Activated CD4-positive, alpha-beta T cell treated with anti-CD3 and anti-CD28 coated beads for 36 hours (primary cell): ENCODE measurements at regions not wholly inside any gene's neighbourhood (a gene's known extent, or its start where the extent isn't known, plus 50 kb on each side); places are given as distances from the start of the nearest gene placed in this dataset.
"Not testable (repeated sequence)": the region's sequence is repeated elsewhere in the genome, so short reads cannot be mapped to it uniquely, and the experiment has no call there.

Source experiments
- ATAC-seq: fragments of 200-7000 bp; cut with Tn5 transposase; one replicate; pipeline ENCODE4 v1.10.0; 2021; ENCODE audit warnings: mild to moderate bottlenecking, moderate library complexity
- CTCF ChIA-PET: fragments of 350-600 bp; sonication (Branson Sonifier 250); formaldehyde crosslinking; loops from one replicate; lab custom pipeline; 2021; ENCODE audit warnings: antibody characterized with exemption; lab: Charles Lee
- POLR2A ChIA-PET: fragments of 350-600 bp; sonication (Branson Sonifier 250); formaldehyde crosslinking; loops from one replicate; lab custom pipeline; 2021; ENCODE audit warnings: antibody characterized with exemption, inconsistent platforms; lab: Charles Lee
- DNase-seq: peaks from one replicate; pipeline ENCODE4 v3.0.0-alpha.2; 2020
- H3K27ac Mint-ChIP-seq: one replicate; pipeline ENCODE4 v1.8.0; 2021; ENCODE audit warnings: mixed read lengths
- H3K27me3 Mint-ChIP-seq: one replicate; pipeline ENCODE4 v1.8.0; 2021; ENCODE audit warnings: mixed read lengths
- H3K36me3 Mint-ChIP-seq: one replicate; pipeline ENCODE4 v1.8.0; 2021; ENCODE audit warnings: low read depth, mixed read lengths
- H3K4me1 Mint-ChIP-seq: one replicate; pipeline ENCODE4 v1.8.0; 2021; ENCODE audit warnings: mixed read lengths
- H3K4me3 Mint-ChIP-seq: one replicate; pipeline ENCODE4 v1.8.0; 2021; ENCODE audit warnings: mild to moderate bottlenecking, moderate library complexity, mixed read lengths
- H3K9me3 Mint-ChIP-seq: one replicate; pipeline ENCODE4 v1.8.0; 2021; ENCODE audit warnings: low read depth, mixed read lengths
- intact Hi-C, 2 experiments: fragments of 100-400 bp; cut with DNase I in 1 of 2; cut with micrococcal nuclease in 1 of 2; formaldehyde crosslinking; loops; one replicate each; pipeline versions ENCODE4 v1.14.2 to v1.15.1; 2022 to 2024; cut with DNase I, micrococcal nuclease

DNA sequence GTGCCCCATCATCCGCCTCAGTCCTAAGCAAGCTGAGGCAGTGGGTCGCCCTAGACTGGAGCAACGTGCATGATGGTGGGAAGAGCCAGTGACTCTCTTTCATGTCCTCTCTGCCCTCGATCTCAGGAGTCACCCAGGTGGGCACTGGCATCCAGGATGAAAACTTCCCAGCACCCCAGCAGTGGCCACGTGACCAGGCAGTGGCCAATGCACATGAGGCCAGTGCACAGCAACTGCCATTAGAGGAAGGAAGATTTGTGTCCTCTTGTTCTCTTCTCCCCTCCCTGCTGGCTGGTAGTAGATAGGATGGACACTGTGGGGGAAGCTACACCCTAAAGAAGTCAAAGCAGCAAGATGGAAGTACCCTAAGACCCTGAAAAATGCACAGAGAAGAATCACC lies 334.1 kb upstream of the SULF2 start:
- ATAC-seq, DNase-seq, intact Hi-C loops: not testable (repeated sequence)

GRCh38 chr20:48115502-48115901 lies 330.2 kb upstream of the SULF2 start:
- ATAC-seq (no peak), DNase-seq (no peak)
- Mint-ChIP-seq H3K36me3 (no peaks in the 10 kb centered on the region), H3K9me3 (no peaks in the 10 kb centered on the region), H3K4me3 (no peak overlapping the region), H3K27me3 (peaks cover 9% of the 10 kb centered on the region), H3K4me1 (no peaks in the 10 kb centered on the region), H3K27ac (no peak overlapping the region)
- POLR2A ChIA-PET: no interaction called here
- CTCF ChIA-PET: interaction anchor here (1.1 kb wide), 1 partner anchor 505 kb away, joined by 3 read pairs; no protein-coding TSS in a partner anchor
- intact Hi-C loops: no loop called here

More for the DNA sequence above, 334.1 kb upstream of the SULF2 start:
- H3K4me3 Mint-ChIP-seq, H3K27ac Mint-ChIP-seq, CTCF ChIA-PET, POLR2A ChIA-PET, H3K9me3 Mint-ChIP-seq, H3K27me3 Mint-ChIP-seq, H3K4me1 Mint-ChIP-seq, H3K36me3 Mint-ChIP-seq: not testable (repeated sequence)

DNA sequence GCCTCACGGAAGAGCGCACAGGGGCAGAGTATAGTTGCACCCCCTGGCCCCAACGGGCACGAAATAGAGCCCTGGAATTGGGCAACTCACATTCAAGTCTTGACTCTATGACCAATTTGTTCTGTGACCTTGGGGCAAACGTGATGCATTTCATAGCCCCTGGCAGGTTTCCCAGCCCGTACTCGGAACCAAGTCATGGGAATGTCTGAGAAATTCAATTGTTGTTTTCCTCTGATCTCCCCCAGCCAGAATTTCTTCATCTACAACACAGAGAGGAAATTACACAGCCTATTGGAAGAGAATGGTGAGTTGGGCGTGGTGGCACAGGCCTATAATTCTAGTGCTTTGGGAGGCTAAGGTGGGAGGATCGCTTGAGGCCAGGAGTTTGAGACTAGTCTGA lies 322.3 kb upstream of the SULF2 start:
- intact Hi-C loops: no loop called here
- DNase-seq (no peak), ATAC-seq (no peak)
- POLR2A ChIA-PET: interaction anchor here (0.7 kb wide), 1 partner anchor 49 kb away, joined by 3 read pairs; no protein-coding TSS in a partner anchor
- Mint-ChIP-seq H3K4me3 (no peak overlapping the region), H3K36me3 (no peaks in the 10 kb centered on the region), H3K9me3 (no peaks in the 10 kb centered on the region), H3K27me3 (peaks cover 2% of the 10 kb centered on the region), H3K4me1 (no peaks in the 10 kb centered on the region), H3K27ac (no peak overlapping the region)
- CTCF ChIA-PET: no interaction called here

DNA sequence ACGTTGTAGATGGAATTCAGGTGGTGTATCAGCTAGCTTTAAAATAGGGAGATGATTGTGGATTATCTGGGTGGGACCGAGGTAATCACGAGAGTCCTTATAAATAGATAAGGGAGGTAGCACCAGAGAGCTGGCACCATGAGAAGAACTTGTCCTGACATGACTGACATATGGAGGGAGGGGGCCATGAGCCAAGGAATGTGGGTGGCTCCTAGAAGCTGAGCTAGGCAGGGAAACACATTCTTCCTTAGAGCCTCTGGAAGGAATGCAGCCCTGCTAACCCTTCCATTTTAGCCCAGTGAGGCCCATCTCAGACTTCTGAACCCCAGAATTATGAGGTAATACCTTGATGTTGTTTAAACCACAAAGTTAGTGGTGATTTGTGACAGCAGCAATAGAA lies 321.1 kb upstream of the SULF2 start:
- POLR2A ChIA-PET: no interaction called here
- DNase-seq: no peak
- no peaks in the 10 kb centered on the region for H3K9me3 Mint-ChIP-seq
- intact Hi-C loops: no loop called here
- CTCF ChIA-PET: no interaction called here
- no peak for ATAC-seq
- H3K27ac Mint-ChIP-seq: no peak overlapping the region
- no peaks in the 10 kb centered on the region for H3K4me1 Mint-ChIP-seq
- H3K4me3 Mint-ChIP-seq: no peak overlapping the region
- no peaks in the 10 kb centered on the region for H3K36me3 Mint-ChIP-seq
- H3K27me3 Mint-ChIP-seq: no peaks in the 10 kb centered on the region

DNA sequence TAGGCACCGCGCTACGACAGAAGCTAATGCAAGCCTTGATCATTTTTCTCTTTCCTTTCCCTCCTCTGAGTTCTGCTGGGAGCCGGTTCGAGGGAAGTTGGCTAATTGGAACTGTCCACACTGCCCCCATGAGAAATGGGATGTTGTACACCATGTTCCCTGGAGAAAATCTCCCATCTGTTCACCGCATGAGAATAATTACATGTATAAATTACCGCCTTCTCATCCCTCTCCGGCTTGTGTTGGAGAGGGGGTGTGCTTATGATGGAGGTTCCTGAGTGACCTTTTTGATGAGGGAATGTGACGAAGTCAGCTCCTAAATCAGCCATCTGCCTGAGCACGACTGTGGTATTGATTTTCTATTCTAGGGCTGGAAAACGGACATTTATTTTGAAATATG lies 320.2 kb upstream of the SULF2 start:
- POLR2A ChIA-PET: no interaction called here
- no peak overlapping the region for H3K4me3 Mint-ChIP-seq
- DNase-seq (no peak), ATAC-seq (no peak)
- H3K27me3 Mint-ChIP-seq: peaks cover 2% of the 10 kb centered on the region
- CTCF ChIA-PET: no interaction called here
- H3K36me3 Mint-ChIP-seq: no peaks in the 10 kb centered on the region
- no peak overlapping the region for H3K27ac Mint-ChIP-seq
- no peaks in the 10 kb centered on the region for H3K4me1 Mint-ChIP-seq
- intact Hi-C loops: no loop called here
- H3K9me3 Mint-ChIP-seq: no peaks in the 10 kb centered on the region

GRCh38 chr20:48102931-48103660 lies 317.8 kb upstream of the SULF2 start:
- H3K27me3 Mint-ChIP-seq: peaks cover 2% of the 10 kb centered on the region
- H3K4me1 Mint-ChIP-seq: no peaks in the 10 kb centered on the region
- ChIA-PET CTCF (interaction anchor here (0.7 kb wide), 1 partner anchor 310 kb away, joined by 3 read pairs; no protein-coding TSS in a partner anchor), POLR2A (no interaction called here)
- H3K36me3 Mint-ChIP-seq: no peaks in the 10 kb centered on the region
- H3K9me3 Mint-ChIP-seq: no peaks in the 10 kb centered on the region
- intact Hi-C loops: no loop called here
- H3K4me3 Mint-ChIP-seq: no peak overlapping the region
- ATAC-seq (no peak), DNase-seq (no peak)
- no peak overlapping the region for H3K27ac Mint-ChIP-seq

DNA sequence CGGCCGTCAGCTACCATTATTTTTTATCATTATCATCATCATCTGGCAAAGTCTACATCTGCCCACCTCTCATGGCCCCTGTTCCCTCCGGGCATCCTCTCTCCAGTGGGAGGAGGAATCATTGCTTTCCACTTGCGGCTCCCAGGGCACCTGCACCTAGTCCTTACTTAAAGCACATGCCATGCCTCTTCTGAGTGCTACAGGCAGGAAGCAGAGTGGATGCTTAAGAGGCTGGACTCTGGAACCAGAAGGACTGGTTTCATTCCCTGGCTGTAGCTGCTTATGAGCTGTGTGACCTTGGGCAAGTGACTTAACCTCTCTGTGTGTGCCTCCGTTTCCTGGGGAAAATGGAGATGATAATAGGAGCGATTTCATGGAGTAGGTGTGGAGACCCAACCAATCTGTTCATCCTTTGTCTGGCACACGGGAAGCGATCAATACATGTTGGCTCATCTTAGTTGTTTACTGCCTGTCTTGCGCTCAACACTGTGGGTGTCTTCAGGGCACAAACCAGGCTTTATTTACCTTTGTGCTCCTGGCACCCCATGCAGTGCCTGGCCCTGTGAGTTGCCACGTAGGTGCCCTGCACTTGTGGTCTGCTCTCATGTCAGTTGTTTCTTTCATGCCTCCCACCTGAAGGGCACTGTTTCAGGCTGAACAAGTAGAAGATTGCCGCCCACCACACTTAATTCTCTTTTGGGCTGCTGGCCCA lies 317.0 kb upstream of the SULF2 start:
- Mint-ChIP-seq H3K9me3 (no peaks in the 10 kb centered on the region), H3K27me3 (peaks cover 2% of the 10 kb centered on the region), H3K27ac (no peak overlapping the region), H3K4me3 (no peak overlapping the region), H3K4me1 (no peaks in the 10 kb centered on the region), H3K36me3 (no peaks in the 10 kb centered on the region)
- CTCF ChIA-PET: no interaction called here
- ATAC-seq: no peak
- DNase-seq: no peak
- POLR2A ChIA-PET: no interaction called here
- intact Hi-C loops: no loop called here

GRCh38 chr20:48100483-48100882 lies 315.2 kb upstream of the SULF2 start:
- no peaks in the 10 kb centered on the region for H3K9me3 Mint-ChIP-seq
- POLR2A ChIA-PET: no interaction called here
- DNase-seq (no peak), ATAC-seq (no peak)
- peaks cover 2% of the 10 kb centered on the region for H3K27me3 Mint-ChIP-seq
- CTCF ChIA-PET: no interaction called here
- intact Hi-C loops: no loop called here
- H3K4me3 Mint-ChIP-seq: no peak overlapping the region
- H3K27ac Mint-ChIP-seq: no peak overlapping the region
- H3K36me3 Mint-ChIP-seq: no peaks in the 10 kb centered on the region
- no peaks in the 10 kb centered on the region for H3K4me1 Mint-ChIP-seq

DNA sequence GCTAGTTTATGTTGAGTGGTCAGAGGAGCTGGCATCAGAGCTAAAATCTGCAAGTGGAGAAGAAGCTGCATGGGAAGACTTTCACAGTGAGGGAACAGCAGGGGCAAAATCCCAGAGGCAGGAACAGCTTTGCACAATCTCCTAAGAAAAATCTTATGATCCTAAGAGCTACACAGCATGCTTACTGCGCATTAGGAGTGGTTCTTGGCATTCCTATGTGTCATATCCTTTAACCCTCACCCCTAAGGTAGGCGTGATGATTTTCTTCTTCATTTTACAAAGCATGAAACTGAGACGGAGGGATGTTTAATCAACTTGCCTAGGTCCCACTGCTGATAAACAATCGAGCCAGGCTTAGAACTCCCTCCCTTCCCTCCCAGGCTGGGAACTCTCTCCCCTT lies 313.6 kb upstream of the SULF2 start:
- no peaks in the 10 kb centered on the region for H3K4me1 Mint-ChIP-seq
- intact Hi-C loops: no loop called here
- ChIA-PET CTCF (no interaction called here), POLR2A (no interaction called here)
- H3K9me3 Mint-ChIP-seq: no peaks in the 10 kb centered on the region
- no peak overlapping the region for H3K4me3 Mint-ChIP-seq
- ATAC-seq (no peak), DNase-seq (no peak)
- no peaks in the 10 kb centered on the region for H3K36me3 Mint-ChIP-seq
- H3K27me3 Mint-ChIP-seq: peaks cover 2% of the 10 kb centered on the region
- no peak overlapping the region for H3K27ac Mint-ChIP-seq

DNA sequence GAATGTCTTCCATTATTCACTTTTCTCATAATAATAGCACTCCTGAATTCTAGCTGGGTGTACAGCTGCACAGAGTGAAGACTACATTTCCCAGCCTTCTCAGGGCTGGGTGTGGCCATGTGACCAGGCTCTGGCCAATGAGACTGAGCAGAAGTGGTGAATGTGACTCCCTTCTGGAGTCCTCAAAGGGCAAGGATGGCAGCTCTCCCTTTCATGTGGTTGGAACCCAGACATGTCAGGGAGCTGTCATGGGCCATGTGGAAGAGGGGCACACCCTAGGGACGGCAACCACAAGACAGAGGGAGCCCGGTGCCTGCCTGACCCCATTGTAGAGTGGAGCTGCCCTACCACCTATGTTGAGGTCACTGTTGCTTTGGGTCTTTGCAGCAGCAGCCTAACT lies 312.8 kb upstream of the SULF2 start:
- no peaks in the 10 kb centered on the region for H3K36me3 Mint-ChIP-seq
- no peak overlapping the region for H3K27ac Mint-ChIP-seq
- POLR2A ChIA-PET: no interaction called here
- no peaks in the 10 kb centered on the region for H3K9me3 Mint-ChIP-seq
- peaks cover 4% of the 10 kb centered on the region for H3K27me3 Mint-ChIP-seq
- DNase-seq (no peak), ATAC-seq (no peak)
- CTCF ChIA-PET: no interaction called here
- H3K4me1 Mint-ChIP-seq: no peaks in the 10 kb centered on the region
- no peak overlapping the region for H3K4me3 Mint-ChIP-seq
- intact Hi-C loops: no loop called here

DNA sequence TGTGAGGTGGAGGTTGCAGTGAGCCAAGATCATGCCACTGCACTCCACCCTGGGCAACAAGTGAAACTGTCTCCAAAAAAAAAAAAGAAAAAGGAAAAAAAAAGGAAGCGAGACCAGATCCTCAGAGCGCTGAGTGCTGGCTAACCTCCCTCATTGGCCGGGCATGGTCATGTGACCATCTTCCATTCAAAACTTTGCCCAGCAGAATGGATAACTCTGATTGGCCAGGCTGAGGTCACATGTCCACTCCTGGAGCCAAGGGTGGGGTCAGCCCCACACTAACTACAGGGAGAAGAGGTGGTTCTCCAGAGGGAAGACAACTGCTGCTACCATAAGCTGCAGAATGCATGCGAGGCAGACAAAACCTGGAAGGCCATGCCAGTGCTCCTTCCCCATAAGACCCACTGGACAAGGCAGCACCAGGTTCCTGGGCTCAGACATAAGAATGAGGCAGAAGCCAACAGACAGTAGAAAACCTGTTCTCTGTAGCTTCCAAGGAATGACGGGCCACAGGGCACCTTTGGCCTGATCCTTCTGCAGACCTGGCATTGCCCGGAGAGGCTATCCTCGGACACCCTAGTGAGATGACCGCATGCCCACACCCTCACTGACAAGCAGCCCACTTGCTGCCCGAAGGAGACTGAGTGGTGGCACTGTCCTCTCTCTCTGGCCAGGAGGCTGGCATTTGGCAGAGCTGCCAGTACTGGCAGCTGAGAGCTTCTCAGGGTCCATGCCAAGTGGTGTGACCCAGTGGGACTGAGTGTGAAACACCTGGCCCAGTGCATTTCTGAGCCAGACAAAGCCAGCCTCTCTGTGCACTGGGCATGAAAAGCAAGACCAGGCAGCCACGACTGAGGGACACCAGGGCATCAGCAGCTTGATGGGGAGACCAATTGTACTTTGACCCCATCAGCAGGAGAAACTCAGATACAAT lies 311.9 kb upstream of the SULF2 start:
- Mint-ChIP-seq H3K27me3 (peaks cover 5% of the 10 kb centered on the region), H3K9me3 (no peaks in the 10 kb centered on the region), H3K36me3 (no peaks in the 10 kb centered on the region), H3K4me3 (no peak overlapping the region), H3K27ac (no peak overlapping the region), H3K4me1 (no peaks in the 10 kb centered on the region)
- CTCF ChIA-PET: no interaction called here
- ATAC-seq (no peak), DNase-seq (no peak)
- intact Hi-C loops: no loop called here
- POLR2A ChIA-PET: no interaction called here
